ENCODE measurements at regions not wholly inside any gene's neighbourhood (a gene's known extent, or its start where the extent isn't known, plus 50 kb on each side); places are given as distances from the start of the nearest gene placed in this dataset.

- no peak for DNase-seq
These were observed 108.1 kb downstream of the GNAT3 start for GRCh38 chr7:80403686-80404241.

GRCh38 chr7:80401708-80402107, 110.2 kb downstream of the GNAT3 start:
- DNase-seq, result no peak

GRCh38 chr7:80393786-80394185, 118.1 kb downstream of the GNAT3 start:
- DNase-seq, result no peak

GRCh38 chr7:80392229-80393169, 119.4 kb downstream of the GNAT3 start:
- DNase-seq, result peak; percentile 4

GRCh38 chr7:80387634-80388193, 124.2 kb downstream of the GNAT3 start:
- DNase-seq, result no peak

- no peak for DNase-seq
These were observed 125.2 kb downstream of the GNAT3 start for GRCh38 chr7:80386686-80387085.

GRCh38 chr7:80385508-80385907, 126.4 kb downstream of the GNAT3 start:
- DNase-seq, result no peak

GRCh38 chr7:80380957-80381356, 130.9 kb downstream of the GNAT3 start:
- DNase-seq, result no peak

- no peak for DNase-seq
These were observed 132.6 kb downstream of the GNAT3 start for GRCh38 chr7:80379034-80379982.

- no peak for DNase-seq
These were observed 137.5 kb downstream of the GNAT3 start for GRCh38 chr7:80374321-80374720.

GRCh38 chr7:80373429-80374032, 138.3 kb downstream of the GNAT3 start:
- DNase-seq, result no peak

GRCh38 chr7:80372415-80372814, 139.4 kb downstream of the GNAT3 start:
- no peak for DNase-seq

- DNase-seq, result no peak
These were observed 141.3 kb downstream of the GNAT3 start for GRCh38 chr7:80370587-80370986.

GRCh38 chr7:80369321-80369720, 142.5 kb downstream of the GNAT3 start:
- no peak for DNase-seq

- no peak for DNase-seq
These were observed 149.2 kb downstream of the GNAT3 start for GRCh38 chr7:80362677-80363076.

GRCh38 chr7:80362010-80362618, 149.8 kb downstream of the GNAT3 start:
- no peak for DNase-seq

- no peak for DNase-seq
These were observed 152.4 kb downstream of the GNAT3 start for GRCh38 chr7:80359476-80359875.

GRCh38 chr7:80359029-80359428, 152.8 kb downstream of the GNAT3 start:
- DNase-seq, result no peak

GRCh38 chr7:80357530-80357929, 154.3 kb downstream of the GNAT3 start:
- no peak for DNase-seq

- no peak for DNase-seq
These were observed 161.4 kb downstream of the GNAT3 start for GRCh38 chr7:80350430-80350829.

GRCh38 chr7:80348223-80348622, 163.6 kb downstream of the GNAT3 start:
- no peak for DNase-seq

GRCh38 chr7:80347173-80347572, 164.7 kb downstream of the GNAT3 start:
- DNase-seq, result no peak
